HuH-7.5 (cell line): ENCODE measurements at regions not wholly inside any gene's neighbourhood (a gene's known extent, or its start where the extent isn't known, plus 50 kb on each side); places are given as distances from the start of the nearest gene placed in this dataset.

Source experiments
- DNase-seq: peaks from one replicate; pipeline ENCODE4 v3.0.0; 2011; ENCODE audit warnings: low spot score

GRCh38 chr13:39284801-39285388 lies 246.6 kb downstream of the NHLRC3 start:
- no peak for DNase-seq
